Retinal pigment epithelial cell (primary cell): ENCODE measurements at regions not wholly inside any gene's neighbourhood (a gene's known extent, or its start where the extent isn't known, plus 50 kb on each side); places are given as distances from the start of the nearest gene placed in this dataset.
"Not testable (repeated sequence)": the region's sequence is repeated elsewhere in the genome, so short reads cannot be mapped to it uniquely, and the experiment has no call there.

Source experiments
- DNase-seq: peaks from one replicate; pipeline ENCODE4 v3.0.0-alpha.2; 2010; ENCODE audit warnings: low read depth
- H3K4me3 ChIP-seq: 2 replicates; pipeline ENCODE4 v1.5.1; 2011; ENCODE audit warnings: mild to moderate bottlenecking, low read length, control low read depth, moderate library complexity
- TF ChIP-seq, protein P1 (sequence below): conservative IDR thresholded peaks from 2 replicates; pipeline ENCODE4 v1.5.1; 2011; ENCODE audit warnings: low read depth, low read length, control low read depth, inconsistent platforms

DNA sequence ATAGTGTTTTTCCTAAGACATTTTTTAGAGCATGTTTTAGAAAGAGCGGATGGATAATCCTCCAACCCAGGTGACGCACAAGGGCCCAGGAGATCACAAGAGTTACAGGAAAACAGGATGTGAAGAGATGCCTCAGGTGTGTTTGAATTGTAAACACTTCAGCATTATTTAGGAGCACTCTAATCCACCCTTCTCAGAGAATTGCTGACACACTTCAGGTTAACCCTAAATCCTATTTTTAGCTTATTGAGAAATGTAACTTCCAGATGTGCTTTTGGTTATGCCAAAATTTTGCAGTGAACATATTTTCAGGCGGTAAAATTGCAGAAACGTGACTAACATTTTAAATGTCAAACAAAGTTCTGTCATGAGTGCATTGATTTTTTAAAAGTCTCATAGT lies 755.4 kb upstream of the CTNND2 start:
- H3K4me3 ChIP-seq = no peak overlapping the region
- no peak for DNase-seq
- TF ChIP-seq, protein P1, sequence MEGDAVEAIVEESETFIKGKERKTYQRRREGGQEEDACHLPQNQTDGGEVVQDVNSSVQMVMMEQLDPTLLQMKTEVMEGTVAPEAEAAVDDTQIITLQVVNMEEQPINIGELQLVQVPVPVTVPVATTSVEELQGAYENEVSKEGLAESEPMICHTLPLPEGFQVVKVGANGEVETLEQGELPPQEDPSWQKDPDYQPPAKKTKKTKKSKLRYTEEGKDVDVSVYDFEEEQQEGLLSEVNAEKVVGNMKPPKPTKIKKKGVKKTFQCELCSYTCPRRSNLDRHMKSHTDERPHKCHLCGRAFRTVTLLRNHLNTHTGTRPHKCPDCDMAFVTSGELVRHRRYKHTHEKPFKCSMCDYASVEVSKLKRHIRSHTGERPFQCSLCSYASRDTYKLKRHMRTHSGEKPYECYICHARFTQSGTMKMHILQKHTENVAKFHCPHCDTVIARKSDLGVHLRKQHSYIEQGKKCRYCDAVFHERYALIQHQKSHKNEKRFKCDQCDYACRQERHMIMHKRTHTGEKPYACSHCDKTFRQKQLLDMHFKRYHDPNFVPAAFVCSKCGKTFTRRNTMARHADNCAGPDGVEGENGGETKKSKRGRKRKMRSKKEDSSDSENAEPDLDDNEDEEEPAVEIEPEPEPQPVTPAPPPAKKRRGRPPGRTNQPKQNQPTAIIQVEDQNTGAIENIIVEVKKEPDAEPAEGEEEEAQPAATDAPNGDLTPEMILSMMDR = no peak

DNA sequence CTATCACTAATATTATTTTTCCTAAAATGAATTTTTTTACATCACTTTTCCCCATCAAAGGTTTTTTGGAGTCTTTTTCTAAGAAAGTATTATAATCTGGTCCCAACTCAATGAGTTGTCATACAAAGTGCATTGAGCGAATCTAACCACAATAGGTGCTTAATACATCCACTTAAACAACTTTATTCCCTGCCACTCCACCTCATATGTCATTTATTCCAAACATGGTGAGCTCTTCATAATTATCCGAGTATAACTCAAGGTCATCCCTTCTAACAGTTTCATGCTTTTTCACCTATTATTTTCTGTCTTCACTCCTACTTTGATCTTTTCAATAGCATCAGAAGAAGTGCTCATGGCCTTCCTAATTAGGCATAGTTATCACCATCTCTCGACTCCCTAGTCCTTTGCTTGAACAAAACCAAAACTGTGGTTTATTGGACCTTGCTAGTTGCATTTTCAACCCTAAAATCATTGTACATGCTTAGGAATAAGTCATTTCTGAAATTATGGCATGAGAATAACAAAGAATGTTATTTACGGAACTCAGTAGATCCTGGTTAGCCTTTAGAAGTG lies 754.7 kb upstream of the CTNND2 start:
- no peak for DNase-seq
- H3K4me3 ChIP-seq = no peak overlapping the region
- TF ChIP-seq, protein P1 = no peak

DNA sequence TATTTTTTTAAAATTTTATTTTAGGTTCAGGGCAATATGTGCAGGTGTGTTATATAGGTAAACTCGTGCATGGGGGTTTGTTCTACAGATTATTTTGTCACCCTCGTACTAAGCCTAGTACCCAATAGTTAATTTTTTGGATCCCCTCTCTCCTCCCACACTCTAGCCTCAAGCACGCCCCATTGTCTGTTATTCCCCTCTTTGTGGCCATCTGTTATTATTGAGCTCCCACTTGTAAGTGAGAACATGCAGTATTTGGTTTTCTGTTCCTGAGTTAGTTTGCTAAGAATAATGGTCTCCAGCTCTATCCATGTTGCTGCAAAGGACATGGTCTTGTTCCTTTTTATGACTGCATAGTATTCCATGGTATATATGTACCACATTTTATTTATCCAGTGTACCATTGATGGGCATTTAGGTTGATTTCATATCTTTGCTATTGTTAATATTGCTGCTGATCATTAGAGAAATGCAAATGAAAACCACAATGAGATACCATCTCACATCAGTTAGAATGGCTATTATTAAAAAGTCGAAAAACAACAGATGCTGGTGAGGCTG lies 753.7 kb upstream of the CTNND2 start:
- DNase-seq, H3K4me3 ChIP-seq: not testable (repeated sequence)

DNA sequence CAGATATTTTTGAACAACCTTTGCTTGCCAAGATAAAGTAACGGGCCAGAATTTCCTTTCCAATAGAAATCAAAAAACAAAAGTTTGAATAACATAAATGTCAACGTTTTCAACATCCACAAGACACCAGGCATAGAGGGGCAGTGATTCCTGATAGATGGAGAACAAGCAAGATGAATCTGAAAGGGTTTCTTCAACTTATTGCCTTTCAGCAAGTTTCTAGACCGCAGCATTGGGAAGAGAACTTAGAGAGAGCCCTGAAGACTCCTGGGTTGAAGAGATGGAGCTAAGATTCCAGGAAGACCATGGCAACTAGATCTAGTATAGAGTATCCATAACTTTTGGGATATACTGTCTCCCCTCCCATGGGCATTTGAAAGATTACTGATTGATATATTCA lies 751.4 kb upstream of the CTNND2 start:
- TF ChIP-seq, protein P1 = no peak
- no peak for DNase-seq
- no peak overlapping the region for H3K4me3 ChIP-seq

DNA sequence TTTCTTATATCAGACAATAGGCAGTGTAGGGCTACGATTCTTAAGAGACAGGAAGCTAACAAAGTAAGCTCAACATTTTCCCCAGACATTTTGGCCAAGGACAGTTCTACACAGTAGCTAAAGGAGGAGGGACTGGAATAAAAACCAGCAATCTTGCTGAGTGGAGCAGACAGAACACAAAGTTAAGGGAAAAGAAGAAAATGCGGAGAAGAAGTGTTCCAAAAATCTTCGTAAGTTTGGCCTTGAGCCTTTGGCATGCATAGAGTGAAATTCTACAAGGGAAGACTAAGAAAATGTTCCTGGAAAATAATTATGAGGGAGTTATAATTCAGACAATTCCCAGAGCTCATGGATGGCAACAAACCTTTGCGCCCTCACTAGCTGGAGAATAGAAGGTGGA lies 748.0 kb upstream of the CTNND2 start:
- H3K4me3 ChIP-seq = no peak overlapping the region
- DNase-seq = no peak
- TF ChIP-seq, protein P1 = no peak

- TF ChIP-seq, protein P1 = no peak
- no peak for DNase-seq
Measured at GRCh38 chr5:12648558-12648957, 744.3 kb upstream of the CTNND2 start.

DNA sequence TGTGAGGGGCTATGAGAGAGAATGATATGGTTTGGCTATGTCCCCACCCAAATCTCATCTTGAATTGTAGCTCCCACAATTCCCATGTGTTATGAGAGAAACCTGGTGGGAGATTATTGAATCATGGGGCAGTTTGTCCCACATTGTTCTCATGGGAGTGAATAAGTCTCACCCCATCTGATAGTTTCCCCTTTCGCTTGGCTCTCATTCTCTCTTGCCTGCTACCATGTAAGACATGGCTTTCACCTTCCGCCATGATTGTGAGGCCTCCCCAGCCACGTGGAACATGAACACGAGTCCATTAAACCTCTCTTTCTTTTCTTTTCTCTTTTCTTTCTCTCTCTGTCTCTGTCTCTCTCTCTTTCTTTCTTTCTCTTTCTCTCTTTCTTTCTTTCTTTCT lies 743.4 kb upstream of the CTNND2 start:
- DNase-seq = no peak
- H3K4me3 ChIP-seq = no peak overlapping the region
- TF ChIP-seq, protein P1 = no peak

More at GRCh38 chr5:12648558-12648957, 744.3 kb upstream of the CTNND2 start:
- no peak overlapping the region for H3K4me3 ChIP-seq
